Breast epithelium (tissue), 3 donors: ENCODE measurements at regions not wholly inside any gene's neighbourhood (a gene's known extent, or its start where the extent isn't known, plus 50 kb on each side); places are given as distances from the start of the nearest gene placed in this dataset.

ENCODE experiments used
- POLR2A ChIP-seq: fragments of 450-650 bp; IDR thresholded peaks from one replicate; pipeline ENCODE4 v1.6.1; 2016; ENCODE audit warnings: antibody characterized with exemption, mild to moderate bottlenecking, moderate library complexity
- POLR2AphosphoS5 ChIP-seq, 3 donors: sonication (generic); formaldehyde crosslinking; IDR thresholded peaks; one replicate each; pipeline ENCODE4 v1.6.1; 2017; ENCODE audit warnings: antibody characterized with exemption in 3 of 3
- TF ChIP-seq, protein P1 (sequence below), 3 donors: fragments of 450-650 bp; IDR thresholded peaks; one replicate each; pipeline ENCODE4 v1.5.1; 2016 to 2017; ENCODE audit warnings: antibody characterized with exemption in 3 of 3, mild to moderate bottlenecking in 3 of 3, moderate library complexity in 3 of 3

DNA sequence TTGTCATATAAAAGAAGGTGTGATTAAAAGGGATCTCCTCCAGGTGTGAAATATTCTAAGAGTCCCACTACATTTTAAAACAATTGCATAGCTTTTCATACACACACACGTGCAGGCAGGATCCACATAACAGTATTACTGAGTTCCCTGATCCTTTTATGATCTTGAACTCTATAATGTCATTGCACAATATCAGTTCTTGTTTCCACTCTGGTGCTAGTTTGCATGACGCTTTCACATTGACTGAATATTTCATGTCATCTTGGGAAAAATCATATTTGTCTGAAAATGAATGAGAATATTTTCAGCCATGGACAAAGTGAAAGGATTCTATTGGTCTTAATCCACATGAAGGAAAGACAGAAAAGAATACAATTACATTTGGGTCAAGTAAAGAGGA lies 703.8 kb downstream of the CDH8 start:
- TF ChIP-seq POLR2A (no peak), POLR2AphosphoS5 (IDR thresholded peaks at IDR 0.05) (no peak)
- TF ChIP-seq, protein P1, sequence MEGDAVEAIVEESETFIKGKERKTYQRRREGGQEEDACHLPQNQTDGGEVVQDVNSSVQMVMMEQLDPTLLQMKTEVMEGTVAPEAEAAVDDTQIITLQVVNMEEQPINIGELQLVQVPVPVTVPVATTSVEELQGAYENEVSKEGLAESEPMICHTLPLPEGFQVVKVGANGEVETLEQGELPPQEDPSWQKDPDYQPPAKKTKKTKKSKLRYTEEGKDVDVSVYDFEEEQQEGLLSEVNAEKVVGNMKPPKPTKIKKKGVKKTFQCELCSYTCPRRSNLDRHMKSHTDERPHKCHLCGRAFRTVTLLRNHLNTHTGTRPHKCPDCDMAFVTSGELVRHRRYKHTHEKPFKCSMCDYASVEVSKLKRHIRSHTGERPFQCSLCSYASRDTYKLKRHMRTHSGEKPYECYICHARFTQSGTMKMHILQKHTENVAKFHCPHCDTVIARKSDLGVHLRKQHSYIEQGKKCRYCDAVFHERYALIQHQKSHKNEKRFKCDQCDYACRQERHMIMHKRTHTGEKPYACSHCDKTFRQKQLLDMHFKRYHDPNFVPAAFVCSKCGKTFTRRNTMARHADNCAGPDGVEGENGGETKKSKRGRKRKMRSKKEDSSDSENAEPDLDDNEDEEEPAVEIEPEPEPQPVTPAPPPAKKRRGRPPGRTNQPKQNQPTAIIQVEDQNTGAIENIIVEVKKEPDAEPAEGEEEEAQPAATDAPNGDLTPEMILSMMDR (IDR thresholded peaks at IDR 0.05), result no peak
